GM12875 (cell line): ENCODE measurements at regions not wholly inside any gene's neighbourhood (a gene's known extent, or its start where the extent isn't known, plus 50 kb on each side); places are given as distances from the start of the nearest gene placed in this dataset.

Experiments used
- H3K4me3 ChIP-seq: one replicate; pipeline ENCODE4 v1.5.1; 2011; ENCODE audit warnings: low read depth, low read length, control low read depth
- CTCF ChIP-seq: IDR thresholded peaks from 2 replicates; pipeline ENCODE4 v1.5.1; 2011; ENCODE audit warnings: low read depth, mild to moderate bottlenecking, control low read depth, inconsistent platforms, low read length, moderate library complexity, borderline replicate concordance; ENCODE audit not compliant: insufficient read depth

DNA sequence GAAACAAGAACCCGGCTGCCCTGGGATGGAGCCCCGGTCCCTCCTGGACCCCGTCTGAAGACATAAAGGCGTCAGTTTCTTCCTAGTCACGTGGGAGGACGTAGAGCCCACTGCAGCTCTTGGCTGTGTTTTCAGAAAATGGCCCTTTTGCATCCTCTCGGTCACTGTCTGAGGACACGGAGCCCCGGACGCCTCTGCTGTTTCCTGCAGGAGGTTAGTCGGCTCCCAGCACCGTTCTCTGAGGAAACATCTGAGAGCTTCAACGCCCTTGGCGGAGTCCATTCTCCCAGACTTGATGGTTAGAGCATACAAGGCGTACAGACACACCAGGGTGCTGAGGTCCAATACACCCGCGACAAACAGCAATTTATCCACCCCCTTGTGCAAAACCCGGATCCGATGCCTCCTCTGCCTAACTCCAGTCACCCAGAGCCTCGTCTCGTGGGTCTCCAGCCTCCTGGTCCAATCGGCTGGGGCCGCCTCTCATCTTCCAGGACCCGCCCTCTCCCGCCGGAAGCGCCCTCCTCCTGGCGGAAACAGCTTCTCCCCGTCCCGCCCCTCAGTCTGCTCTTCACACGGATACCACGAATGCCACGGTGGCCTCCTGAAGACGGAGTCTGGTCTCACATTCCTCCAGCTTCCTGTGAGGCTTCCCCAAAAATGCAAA is 119.4 kb downstream of the TMEM18 start:
- no peak for TF ChIP-seq CTCF
- no peak overlapping the region for H3K4me3 ChIP-seq

DNA sequence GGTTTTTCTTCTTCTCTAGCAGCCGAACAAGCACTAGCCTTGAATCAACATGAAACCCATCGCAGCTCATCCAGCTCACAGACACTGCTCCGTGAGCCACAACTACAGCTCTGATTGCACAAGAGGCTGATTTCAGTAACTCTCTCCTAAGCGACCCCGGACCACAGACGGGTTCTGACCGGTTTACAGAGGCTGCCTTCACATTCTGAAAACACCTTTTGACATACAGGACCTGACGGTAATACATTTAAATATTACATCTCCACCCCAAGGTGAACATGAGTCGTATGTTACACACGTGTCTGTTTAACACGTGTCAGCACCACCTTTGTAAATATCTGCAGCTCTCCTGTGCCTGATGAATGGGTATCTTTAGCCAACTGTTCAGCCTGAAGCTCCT is 120.7 kb downstream of the TMEM18 start:
- no peak overlapping the region for H3K4me3 ChIP-seq
- no peak for TF ChIP-seq CTCF

DNA sequence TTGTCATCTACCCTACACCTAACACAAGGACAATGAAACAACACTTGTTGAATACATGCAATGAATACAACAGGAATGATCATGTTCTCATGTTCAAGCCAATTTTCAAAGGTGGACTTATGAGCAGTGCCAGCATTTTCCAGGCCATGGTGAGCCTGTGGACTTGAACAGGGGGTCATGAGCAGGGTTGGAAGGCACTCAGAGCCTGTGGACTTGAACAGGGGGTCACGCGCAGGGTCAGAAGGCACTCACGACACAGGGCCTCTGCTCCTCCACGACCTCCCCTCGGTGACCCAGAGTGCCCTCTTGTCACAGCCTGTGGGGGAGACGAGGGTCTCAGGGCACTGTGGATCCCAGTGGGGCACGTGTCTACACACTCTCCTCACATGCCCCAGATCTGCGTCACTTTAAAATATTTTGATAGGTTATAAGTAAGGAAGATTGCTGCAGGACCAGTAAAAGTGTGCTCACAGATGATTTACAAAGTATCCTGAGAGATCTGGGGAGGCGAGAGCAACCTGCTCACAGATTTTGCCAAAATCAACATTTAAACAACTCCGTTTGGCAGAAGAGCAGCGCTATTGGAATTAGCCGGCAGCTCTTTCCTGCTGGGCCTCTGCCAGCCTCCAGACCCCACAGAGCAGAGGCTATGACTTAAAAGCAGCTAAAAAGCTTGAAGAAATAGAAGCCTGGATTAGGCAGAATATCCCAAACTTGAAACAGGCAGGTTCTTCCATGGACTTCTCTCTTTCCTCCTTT is 121.9 kb downstream of the TMEM18 start:
- TF ChIP-seq CTCF, result no peak

GRCh38 chr2:554444-554843 is 122.8 kb downstream of the TMEM18 start:
- TF ChIP-seq CTCF, result no peak
- H3K4me3 ChIP-seq, result no peak overlapping the region

More for the DNA sequence above, 121.9 kb downstream of the TMEM18 start:
- H3K4me3 ChIP-seq, result no peak overlapping the region

DNA sequence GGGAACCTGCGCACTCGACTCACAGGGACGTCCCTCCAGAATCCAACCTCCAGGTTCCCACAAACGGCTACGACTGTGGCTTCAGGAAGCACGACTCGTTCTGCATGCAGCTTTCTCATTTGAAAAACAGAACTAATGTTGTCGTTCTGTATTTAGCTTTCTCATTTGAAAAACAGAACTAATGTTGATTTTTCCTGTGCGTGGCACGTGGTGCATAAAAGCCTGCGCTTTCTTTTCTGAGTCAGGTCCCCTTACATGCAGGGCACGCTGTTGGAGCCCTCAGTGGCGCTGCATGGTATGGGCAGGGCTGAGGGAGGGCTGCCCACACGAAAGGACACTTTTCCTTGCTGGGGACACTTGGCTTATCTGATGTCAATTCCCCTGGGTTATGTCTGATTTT is 124.3 kb downstream of the TMEM18 start:
- no peak for TF ChIP-seq CTCF
- no peak overlapping the region for H3K4me3 ChIP-seq

DNA sequence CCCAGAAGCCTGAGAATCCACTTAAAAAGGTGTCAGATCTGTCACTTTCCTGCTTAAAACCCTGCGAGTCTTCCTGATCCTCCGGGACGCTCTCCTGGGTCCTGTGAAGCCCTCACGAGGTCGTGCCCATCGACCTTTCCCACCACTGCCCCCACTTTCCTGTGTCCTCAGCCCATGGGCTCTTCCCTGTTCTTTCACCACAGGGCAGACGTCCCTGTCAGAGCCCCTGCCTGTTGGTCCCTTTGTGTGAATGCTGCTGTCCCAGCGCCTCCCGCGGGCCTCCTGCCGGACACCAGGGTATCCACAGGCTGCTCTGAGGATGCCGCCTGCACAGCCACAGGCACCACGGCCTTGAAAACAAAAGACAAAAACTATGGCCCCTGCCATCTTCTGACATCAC is 125.6 kb downstream of the TMEM18 start:
- no peak overlapping the region for H3K4me3 ChIP-seq
- no peak for TF ChIP-seq CTCF

DNA sequence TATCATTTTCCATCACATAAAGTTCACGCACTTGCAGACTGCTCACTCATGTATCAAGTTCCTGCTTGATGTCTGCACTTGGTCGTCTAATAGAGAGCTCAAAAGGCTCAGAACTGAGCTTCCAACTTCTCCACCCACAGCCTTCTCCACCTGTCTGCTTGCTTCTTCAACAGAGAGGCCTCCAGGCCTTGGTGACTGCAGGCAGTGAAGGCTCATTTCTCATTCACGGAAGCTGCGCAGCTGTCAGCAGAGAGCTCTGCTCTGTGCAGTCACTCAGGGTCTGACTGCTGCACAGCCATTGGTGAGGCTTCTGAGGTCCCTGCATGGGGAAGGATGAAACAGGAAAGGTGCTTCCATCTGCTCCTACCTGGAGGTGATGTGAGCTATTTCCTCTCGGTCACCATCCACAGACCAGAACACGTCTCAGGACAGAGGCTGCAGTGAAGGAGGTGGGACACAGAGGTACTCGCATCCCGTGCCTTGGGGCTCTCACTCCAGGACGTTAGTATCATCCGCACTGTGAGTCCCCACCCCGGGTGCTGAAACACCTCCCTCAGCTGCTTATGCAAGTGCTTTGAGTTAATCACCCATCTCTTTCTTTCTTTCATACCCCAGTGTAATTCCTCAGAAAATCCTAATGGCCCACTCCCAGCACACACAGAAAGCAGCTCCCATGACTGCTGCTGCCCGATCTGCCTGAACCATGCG is 126.2 kb downstream of the TMEM18 start:
- no peak overlapping the region for H3K4me3 ChIP-seq
- TF ChIP-seq CTCF, result no peak
